ENCODE measurements at regions not wholly inside any gene's neighbourhood (a gene's known extent, or its start where the extent isn't known, plus 50 kb on each side); places are given as distances from the start of the nearest gene placed in this dataset.

GRCh38 chr7:91668217-91668616, 212.3 kb downstream of the MTERF1 start:
- H3K9me3 ChIP-seq = no peaks in the 10 kb centered on the region
- no peak overlapping the region for H3K4me3 ChIP-seq
- H3K36me3 ChIP-seq = no peaks in the 10 kb centered on the region
- no peak overlapping the region for H3K27ac ChIP-seq
- intact Hi-C loops (cut with DNase I; ENCODE audit: low total_unique reads) = no loop called here
- H3K4me1 ChIP-seq = no peaks in the 10 kb centered on the region
- no peak for TF ChIP-seq POLR2A (IDR thresholded peaks at IDR 0.05)
- TF ChIP-seq EP300 (IDR thresholded peaks at IDR 0.05) = no peak
- TF ChIP-seq CTCF (IDR thresholded peaks at IDR 0.05) = no peak
- no peak for TF ChIP-seq POLR2AphosphoS5 (IDR thresholded peaks at IDR 0.05)
- peak in 1 of 2 donors; percentile 15 for DNase-seq
- no peaks in the 10 kb centered on the region for H3K27me3 ChIP-seq

- intact Hi-C loops (cut with DNase I; ENCODE audit: low total_unique reads) = no loop called here
- Histone ChIP-seq H3K4me1 (no peaks in the 10 kb centered on the region), H3K9me3 (no peaks in the 10 kb centered on the region), H3K36me3 (no peaks in the 10 kb centered on the region), H3K27me3 (no peaks in the 10 kb centered on the region), H3K27ac (no peak overlapping the region), H3K4me3 (no peak overlapping the region)
- 92 to 100% (median 96%) methylated on average over 3 of the region's 3 CpGs for WGBS, 5 donors
- DNase-seq = no peak
- TF ChIP-seq EP300 (IDR thresholded peaks at IDR 0.05) (no peak), POLR2A (IDR thresholded peaks at IDR 0.05) (no peak), POLR2AphosphoS5 (IDR thresholded peaks at IDR 0.05) (no peak), CTCF (IDR thresholded peaks at IDR 0.05) (no peak)
Observed at GRCh38 chr7:91671245-91671644, 209.3 kb downstream of the MTERF1 start.

DNA sequence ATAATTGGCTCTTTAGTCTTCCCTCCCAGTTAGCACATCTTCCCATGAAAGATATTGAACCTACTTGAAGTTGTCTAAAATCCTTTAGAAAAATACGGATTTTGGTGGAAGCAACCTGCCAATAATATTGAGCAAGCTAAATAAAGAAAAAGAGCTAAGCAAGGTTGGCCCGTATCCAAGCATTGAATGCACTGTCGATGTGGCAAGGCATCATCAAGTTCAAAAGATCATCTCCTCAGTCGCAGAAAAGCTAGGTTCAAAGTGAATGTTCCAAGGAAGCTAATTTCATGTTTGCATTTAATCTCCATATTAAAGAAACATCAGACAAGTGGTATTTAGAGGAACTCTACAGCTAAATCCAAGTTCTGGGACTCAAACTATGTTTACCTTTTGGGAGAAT, 206.0 kb downstream of the MTERF1 start:
- WGBS, 5 donors = 69 to 79% (median 77%) methylated on average over 4 of the region's 4 CpGs
- Histone ChIP-seq H3K27ac (no peak overlapping the region), H3K36me3 (no peaks in the 10 kb centered on the region), H3K9me3 (no peaks in the 10 kb centered on the region), H3K27me3 (no peaks in the 10 kb centered on the region), H3K4me3 (no peak overlapping the region), H3K4me1 (no peaks in the 10 kb centered on the region)
- intact Hi-C loops (cut with DNase I; ENCODE audit: low total_unique reads) = no loop called here
- TF ChIP-seq CTCF (IDR thresholded peaks at IDR 0.05) (no peak), EP300 (IDR thresholded peaks at IDR 0.05) (no peak), POLR2A (IDR thresholded peaks at IDR 0.05) (no peak), POLR2AphosphoS5 (IDR thresholded peaks at IDR 0.05) (no peak)
- DNase-seq = no peak

DNA sequence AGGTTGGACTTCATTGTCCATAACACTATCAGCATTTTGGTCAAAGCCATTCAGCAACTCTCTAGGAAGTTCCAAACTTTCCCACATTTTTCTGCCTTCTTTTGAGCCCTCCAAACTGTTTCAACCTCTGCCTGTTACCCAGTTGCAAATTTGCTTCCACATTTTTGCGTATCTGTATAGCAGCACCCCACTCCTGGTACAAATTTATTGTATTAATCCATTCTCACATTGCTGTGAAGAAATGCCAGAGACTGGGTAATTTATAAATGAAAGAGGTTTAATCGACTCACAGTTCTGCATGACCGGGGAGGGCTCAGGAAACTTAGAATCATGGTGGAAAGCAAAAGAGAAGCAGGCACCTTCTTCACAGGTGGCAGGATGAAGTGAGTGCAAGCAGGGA, 198.8 kb downstream of the MTERF1 start:
- Histone ChIP-seq H3K36me3 (no peaks in the 10 kb centered on the region), H3K4me1 (no peaks in the 10 kb centered on the region), H3K4me3 (no peak overlapping the region), H3K27ac (no peak overlapping the region), H3K9me3 (peaks cover 0 to 26% (median 16%) of the 10 kb centered on the region in 4 donors), H3K27me3 (no peaks in the 10 kb centered on the region)
- WGBS, 5 donors = 95 to 98% (median 96%) methylated on average over 3 of the region's 3 CpGs
- DNase-seq = no peak
- no peak for TF ChIP-seq EP300 (IDR thresholded peaks at IDR 0.05)
- TF ChIP-seq POLR2A (IDR thresholded peaks at IDR 0.05) = no peak
- TF ChIP-seq CTCF (IDR thresholded peaks at IDR 0.05) = no peak
- TF ChIP-seq POLR2AphosphoS5 (IDR thresholded peaks at IDR 0.05) = no peak
- intact Hi-C loops (cut with DNase I; ENCODE audit: low total_unique reads) = no loop called here

All from stomach (tissue), 8 donors.